Chondrocyte (in vitro differentiated cells): ENCODE measurements at regions not wholly inside any gene's neighbourhood (a gene's known extent, or its start where the extent isn't known, plus 50 kb on each side); places are given as distances from the start of the nearest gene placed in this dataset.

Experiments
- DNase-seq: peaks from one replicate; pipeline ENCODE4 v3.0.0; 2021; ENCODE audit warnings: mixed read lengths, low spot score
- H3K27ac Mint-ChIP-seq: one replicate; pipeline ENCODE4 v1.8.0; 2021; ENCODE audit warnings: mild to moderate bottlenecking, moderate library complexity, mixed read lengths; ENCODE audit not compliant: unreplicated experiment
- H3K27me3 Mint-ChIP-seq: 2 replicates; pipeline ENCODE4 v1.8.0; 2021; ENCODE audit warnings: low read depth, mixed read lengths
- H3K36me3 Mint-ChIP-seq: 2 replicates; pipeline ENCODE4 v1.8.0; 2021; ENCODE audit warnings: low read depth, mixed read lengths
- H3K4me1 Mint-ChIP-seq: 2 replicates; pipeline ENCODE4 v1.8.0; 2021; ENCODE audit warnings: low read depth, mild to moderate bottlenecking, mixed read lengths
- H3K4me3 Mint-ChIP-seq: one replicate; pipeline ENCODE4 v1.8.0; 2021; ENCODE audit warnings: mild to moderate bottlenecking, moderate library complexity, mixed read lengths; ENCODE audit not compliant: unreplicated experiment
- H3K9me3 Mint-ChIP-seq: 2 replicates; pipeline ENCODE4 v1.8.0; 2021; ENCODE audit warnings: low read depth, mixed read lengths
- TF ChIP-seq, protein P1 (sequence below): fragments of 200-600 bp; sonication (generic); IDR thresholded peaks from 2 replicates; pipeline ENCODE4 v1.5.0; 2021; ENCODE audit warnings: antibody characterized with exemption, mild to moderate bottlenecking, moderate library complexity

DNA sequence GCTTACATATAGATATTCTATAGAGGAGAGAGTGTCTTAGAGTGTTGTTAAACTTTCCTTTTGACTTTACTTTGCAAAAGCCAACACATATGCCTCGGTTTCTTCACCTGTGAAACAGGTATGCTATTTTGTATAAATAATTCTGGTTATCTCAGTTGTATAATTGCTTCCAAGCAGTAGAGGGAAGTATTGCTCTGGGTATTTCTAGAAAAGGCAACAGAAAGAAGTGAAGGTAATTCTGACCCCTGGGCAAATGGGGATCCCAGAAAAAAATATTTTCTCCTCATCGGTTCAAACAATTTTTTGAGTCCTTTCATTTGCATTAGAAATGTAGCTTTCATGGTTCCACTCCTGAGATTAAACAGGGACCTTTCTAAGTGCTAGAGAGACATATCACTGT, 216.5 kb upstream of the SEMA6D start:
- no peaks in the 10 kb centered on the region for H3K27me3 Mint-ChIP-seq
- peaks cover 14% of the 10 kb centered on the region for H3K4me1 Mint-ChIP-seq
- no peaks in the 10 kb centered on the region for H3K9me3 Mint-ChIP-seq
- no peaks in the 10 kb centered on the region for H3K36me3 Mint-ChIP-seq
- H3K27ac Mint-ChIP-seq, result no peak overlapping the region
- no peak overlapping the region for H3K4me3 Mint-ChIP-seq
- no peak for DNase-seq
- TF ChIP-seq, protein P1, sequence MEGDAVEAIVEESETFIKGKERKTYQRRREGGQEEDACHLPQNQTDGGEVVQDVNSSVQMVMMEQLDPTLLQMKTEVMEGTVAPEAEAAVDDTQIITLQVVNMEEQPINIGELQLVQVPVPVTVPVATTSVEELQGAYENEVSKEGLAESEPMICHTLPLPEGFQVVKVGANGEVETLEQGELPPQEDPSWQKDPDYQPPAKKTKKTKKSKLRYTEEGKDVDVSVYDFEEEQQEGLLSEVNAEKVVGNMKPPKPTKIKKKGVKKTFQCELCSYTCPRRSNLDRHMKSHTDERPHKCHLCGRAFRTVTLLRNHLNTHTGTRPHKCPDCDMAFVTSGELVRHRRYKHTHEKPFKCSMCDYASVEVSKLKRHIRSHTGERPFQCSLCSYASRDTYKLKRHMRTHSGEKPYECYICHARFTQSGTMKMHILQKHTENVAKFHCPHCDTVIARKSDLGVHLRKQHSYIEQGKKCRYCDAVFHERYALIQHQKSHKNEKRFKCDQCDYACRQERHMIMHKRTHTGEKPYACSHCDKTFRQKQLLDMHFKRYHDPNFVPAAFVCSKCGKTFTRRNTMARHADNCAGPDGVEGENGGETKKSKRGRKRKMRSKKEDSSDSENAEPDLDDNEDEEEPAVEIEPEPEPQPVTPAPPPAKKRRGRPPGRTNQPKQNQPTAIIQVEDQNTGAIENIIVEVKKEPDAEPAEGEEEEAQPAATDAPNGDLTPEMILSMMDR, result peak; percentile 64

DNA sequence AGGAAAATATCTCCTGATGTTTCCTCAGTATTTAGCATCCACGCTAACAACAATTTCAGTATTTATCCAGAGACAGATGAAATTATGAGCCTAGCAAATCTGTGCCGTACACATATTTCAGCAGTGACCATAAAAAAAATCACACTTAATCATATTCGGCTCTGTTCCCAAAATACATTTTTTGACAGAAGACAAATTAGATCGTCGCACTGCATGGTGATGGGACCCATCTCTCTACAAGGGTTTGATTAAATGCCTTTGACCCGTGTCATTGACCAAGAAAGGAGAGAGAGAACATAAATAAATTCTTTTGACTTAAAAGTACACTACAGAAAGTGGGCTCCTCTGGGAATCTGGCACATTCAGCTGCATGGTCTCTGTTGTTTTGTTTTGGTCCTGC, 215.3 kb upstream of the SEMA6D start:
- no peak overlapping the region for H3K4me3 Mint-ChIP-seq

DNA sequence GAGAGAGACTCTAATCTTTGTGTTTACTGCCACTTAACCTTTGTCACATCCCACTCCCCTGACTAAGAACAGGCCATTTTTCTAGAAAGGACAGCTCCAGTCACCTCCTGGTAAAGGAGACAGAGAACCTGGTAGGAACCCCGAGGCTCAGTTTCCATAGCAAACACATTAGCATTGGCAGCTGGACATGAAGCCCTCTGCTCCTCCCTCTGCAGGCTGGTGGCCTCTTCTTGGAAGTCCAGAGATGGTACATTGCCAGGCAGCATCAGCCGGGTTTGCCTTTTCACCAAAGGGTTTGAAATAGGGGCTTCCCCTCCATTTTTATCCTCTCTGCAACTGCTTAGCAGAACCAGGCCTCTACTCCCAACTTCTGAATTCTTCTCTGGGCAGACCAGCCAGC, 213.4 kb upstream of the SEMA6D start:
- Mint-ChIP-seq H3K27me3 (no peaks in the 10 kb centered on the region), H3K4me1 (peaks cover 26% of the 10 kb centered on the region), H3K36me3 (no peaks in the 10 kb centered on the region), H3K9me3 (no peaks in the 10 kb centered on the region), H3K27ac (no peak overlapping the region), H3K4me3 (no peak overlapping the region)
- TF ChIP-seq, protein P1, result no peak
- no peak for DNase-seq

More for the DNA sequence above, 215.3 kb upstream of the SEMA6D start:
- no peaks in the 10 kb centered on the region for H3K27me3 Mint-ChIP-seq
- no peaks in the 10 kb centered on the region for H3K9me3 Mint-ChIP-seq
- TF ChIP-seq, protein P1, result no peak
- no peak overlapping the region for H3K27ac Mint-ChIP-seq
- H3K4me1 Mint-ChIP-seq, result peaks cover 26% of the 10 kb centered on the region
- DNase-seq, result no peak
- H3K36me3 Mint-ChIP-seq, result no peaks in the 10 kb centered on the region

- TF ChIP-seq, protein P1, result no peak
- no peaks in the 10 kb centered on the region for H3K27me3 Mint-ChIP-seq
- no peaks in the 10 kb centered on the region for H3K36me3 Mint-ChIP-seq
- no peaks in the 10 kb centered on the region for H3K9me3 Mint-ChIP-seq
- H3K4me3 Mint-ChIP-seq, result no peak overlapping the region
- DNase-seq, result no peak
- no peak overlapping the region for H3K27ac Mint-ChIP-seq
- peaks cover 26% of the 10 kb centered on the region for H3K4me1 Mint-ChIP-seq
These were observed 212.6 kb upstream of the SEMA6D start for GRCh38 chr15:47504624-47505256.

- DNase-seq, result no peak
- TF ChIP-seq, protein P1, result no peak
- Mint-ChIP-seq H3K27me3 (no peaks in the 10 kb centered on the region), H3K36me3 (no peaks in the 10 kb centered on the region), H3K4me1 (peaks cover 26% of the 10 kb centered on the region), H3K9me3 (no peaks in the 10 kb centered on the region), H3K27ac (peak overlapping the region; percentile 39), H3K4me3 (no peak overlapping the region)
These were observed 211.5 kb upstream of the SEMA6D start for GRCh38 chr15:47505712-47506328.
